Trophoblast cell (in vitro differentiated cells and primary cell): ENCODE measurements at regions not wholly inside any gene's neighbourhood (a gene's known extent, or its start where the extent isn't known, plus 50 kb on each side); places are given as distances from the start of the nearest gene placed in this dataset.
"Not testable (repeated sequence)": the region's sequence is repeated elsewhere in the genome, so short reads cannot be mapped to it uniquely, and the experiment has no call there.

Experiments used
- DNase-seq, 2 donors: peaks; one replicate each; pipeline ENCODE4 v3.0.0-alpha.2; 2016
- H2AFZ ChIP-seq: 2 replicates; pipeline ENCODE4 v1.6.1; 2013; ENCODE audit warnings: low read length, moderate library complexity, mild to moderate bottlenecking; ENCODE audit not compliant: insufficient read depth, poor library complexity
- H2AK5ac ChIP-seq: 2 replicates; pipeline ENCODE4 v1.6.1; 2013; ENCODE audit warnings: mild to moderate bottlenecking, low read length
- H2BK120ac ChIP-seq: 2 replicates; pipeline ENCODE4 v1.6.1; 2013; ENCODE audit warnings: low read length, mild to moderate bottlenecking, moderate library complexity; ENCODE audit not compliant: insufficient read depth, poor library complexity
- H2BK12ac ChIP-seq: 2 replicates; pipeline ENCODE4 v1.6.1; 2013; ENCODE audit warnings: mild to moderate bottlenecking, low read length, moderate library complexity
- H2BK5ac ChIP-seq: 2 replicates; pipeline ENCODE4 v1.6.1; 2013; ENCODE audit warnings: low read length, low read depth, moderate library complexity, mild to moderate bottlenecking; ENCODE audit not compliant: poor library complexity
- H3K14ac ChIP-seq: 2 replicates; pipeline ENCODE4 v1.6.1; 2013; ENCODE audit warnings: mild to moderate bottlenecking, low read length
- H3K18ac ChIP-seq: 2 replicates; pipeline ENCODE4 v1.6.1; 2013; ENCODE audit warnings: mild to moderate bottlenecking, low read length
- H3K23ac ChIP-seq: 2 replicates; pipeline ENCODE4 v1.6.1; 2013; ENCODE audit warnings: low read length
- H3K27ac ChIP-seq: 2 replicates; pipeline ENCODE4 v1.5.1; 2013; ENCODE audit warnings: low read depth, mild to moderate bottlenecking, inconsistent platforms, low read length, moderate library complexity
- H3K27me3 ChIP-seq: 2 replicates; pipeline ENCODE4 v1.6.1; 2013; ENCODE audit warnings: inconsistent platforms, mild to moderate bottlenecking, low read length, moderate library complexity; ENCODE audit not compliant: insufficient read depth
- H3K36me3 ChIP-seq, 2 experiments: 1 replicate in 1 of 2; 2 replicates in 1 of 2; pipeline ENCODE4 v1.6.1; 2013; ENCODE audit warnings: low read length in 2 of 2, mild to moderate bottlenecking in 2 of 2, moderate library complexity in 1 of 2; ENCODE audit not compliant: insufficient read depth in 2 of 2, control insufficient read depth in 1 of 2
- H3K4ac ChIP-seq: 2 replicates; pipeline ENCODE4 v1.6.1; 2013; ENCODE audit warnings: low read depth, mild to moderate bottlenecking, low read length, moderate library complexity
- H3K4me1 ChIP-seq, 2 experiments: 1 replicate in 1 of 2; 2 replicates in 1 of 2; pipeline ENCODE4 v1.6.1; 2013; ENCODE audit warnings: low read length in 2 of 2, mild to moderate bottlenecking in 2 of 2, moderate library complexity in 1 of 2; ENCODE audit not compliant: insufficient read depth in 2 of 2, control insufficient read depth in 1 of 2
- H3K4me2 ChIP-seq: 2 replicates; pipeline ENCODE4 v1.6.1; 2013; ENCODE audit warnings: inconsistent platforms, mild to moderate bottlenecking, low read length, moderate library complexity
- H3K4me3 ChIP-seq: 2 replicates; pipeline ENCODE4 v1.5.1; 2013; ENCODE audit warnings: mild to moderate bottlenecking, low read depth, low read length, inconsistent platforms
- H3K79me1 ChIP-seq: one replicate; pipeline ENCODE4 v1.6.1; 2013; ENCODE audit warnings: low read length
- H3K79me2 ChIP-seq: 2 replicates; pipeline ENCODE4 v1.6.1; 2013; ENCODE audit warnings: low read length, mild to moderate bottlenecking; ENCODE audit not compliant: control insufficient read depth, insufficient read depth, poor library complexity
- H3K9ac ChIP-seq: 2 replicates; pipeline ENCODE4 v1.6.1; 2013; ENCODE audit warnings: mild to moderate bottlenecking, low read length
- H3K9me3 ChIP-seq: 2 replicates; pipeline ENCODE4 v1.6.1; 2013; ENCODE audit warnings: low read depth, mild to moderate bottlenecking, control low read depth, inconsistent platforms, low read length; ENCODE audit not compliant: insufficient read depth
- H4K12ac ChIP-seq: 2 replicates; pipeline ENCODE4 v1.6.1; 2013; ENCODE audit warnings: low read depth, mild to moderate bottlenecking, low read length, moderate library complexity
- H4K8ac ChIP-seq: 2 replicates; pipeline ENCODE4 v1.6.1; 2013; ENCODE audit warnings: low read depth, mild to moderate bottlenecking, low read length, moderate library complexity
- H4K91ac ChIP-seq: one replicate; pipeline ENCODE4 v1.6.1; 2013; ENCODE audit warnings: low read depth, mild to moderate bottlenecking, low read length, moderate library complexity
- WGBS: extraction: QIAGEN DNeasy Blood & Tissue Kit; methylation state at CpG from one replicate; pipeline ENCODE4 v1.1.7; 2013; ENCODE audit warnings: missing lambda C conversion rate; ENCODE audit not compliant: insufficient read length, insufficient coverage; ENCODE audit errors: extremely low coverage; 5-methylcytosine and 5-hydroxymethylcytosine counted together

DNA sequence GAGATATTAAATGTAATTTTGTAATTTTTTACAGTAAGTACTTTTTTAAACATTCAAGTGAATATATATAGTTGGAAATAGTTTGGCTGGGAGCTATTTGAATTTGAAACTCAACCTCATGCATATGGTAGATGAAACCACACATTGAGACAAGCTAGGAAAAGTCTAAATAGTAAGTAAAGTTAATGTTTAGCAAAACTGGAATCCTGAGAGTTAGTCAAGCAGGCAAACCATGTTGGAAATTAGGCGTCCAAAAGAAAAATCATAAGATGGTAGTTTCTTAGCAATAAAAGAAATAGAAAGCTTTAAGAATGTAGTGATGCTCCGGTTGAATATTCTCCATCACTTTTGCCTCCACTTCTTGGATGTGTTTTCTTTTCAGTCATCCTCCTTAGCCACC, 657.1 kb upstream of the CDH10 start:
- Histone ChIP-seq H2BK120ac (no peak overlapping the region), H4K91ac (no peak overlapping the region), H4K12ac (no peak overlapping the region), H3K18ac (no peak overlapping the region), H2AFZ (no peak overlapping the region), H3K23ac (no peak overlapping the region), H3K79me2 (no peaks in the 10 kb centered on the region), H3K9me3 (no peaks in the 10 kb centered on the region), H3K36me3 (no peaks in the 10 kb centered on the region), H4K8ac (no peak overlapping the region), H3K4ac (no peak overlapping the region), H3K4me2 (no peak overlapping the region), H3K4me3 (no peak overlapping the region), H3K14ac (no peak overlapping the region), H3K9ac (no peak overlapping the region), H2BK5ac (no peak overlapping the region), H2AK5ac (no peak overlapping the region), H3K27me3 (no peaks in the 10 kb centered on the region), H3K79me1 (no peaks in the 10 kb centered on the region), H2BK12ac (no peak overlapping the region), H3K27ac (no peak overlapping the region), H3K4me1 (no peaks in the 10 kb centered on the region)
- no peak for DNase-seq
- WGBS: no CpG with 5 or more reads among the region's 2 CpGs

DNA sequence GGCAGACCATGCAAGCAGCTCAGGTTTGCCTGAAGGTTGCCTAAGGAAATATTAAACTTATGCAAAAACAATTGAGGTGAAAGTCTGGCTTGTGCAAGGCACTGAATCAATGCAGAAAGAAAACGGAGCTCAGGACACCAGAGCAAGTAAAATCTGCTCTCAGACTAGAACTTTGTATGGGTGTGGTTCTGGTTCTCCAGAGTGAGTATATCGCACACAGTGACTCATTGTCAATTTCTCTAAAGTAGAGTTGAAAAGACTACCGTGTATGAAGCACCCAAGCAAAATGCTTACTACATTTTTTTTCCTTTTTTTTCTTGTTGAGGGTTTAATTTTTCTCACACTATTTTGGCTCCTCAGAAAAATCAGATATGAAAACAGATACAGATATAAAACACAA, 650.3 kb upstream of the CDH10 start:
- no peaks in the 10 kb centered on the region for H3K79me2 ChIP-seq
- no peak overlapping the region for H2AFZ ChIP-seq
- no CpG with 5 or more reads among the region's 3 CpGs for WGBS
- no peak overlapping the region for H4K8ac ChIP-seq
- H3K9ac ChIP-seq: no peak overlapping the region
- no peak overlapping the region for H2BK12ac ChIP-seq
- H3K4me2 ChIP-seq: no peak overlapping the region
- H3K79me1 ChIP-seq: no peaks in the 10 kb centered on the region
- H3K9me3 ChIP-seq: no peaks in the 10 kb centered on the region
- H3K27ac ChIP-seq: no peak overlapping the region
- H3K4ac ChIP-seq: no peak overlapping the region
- no peak overlapping the region for H2BK120ac ChIP-seq
- no peak overlapping the region for H4K91ac ChIP-seq
- no peak overlapping the region for H3K23ac ChIP-seq
- no peak overlapping the region for H3K18ac ChIP-seq
- no peaks in the 10 kb centered on the region for H3K4me1 ChIP-seq
- no peak for DNase-seq
- H3K14ac ChIP-seq: no peak overlapping the region
- H2BK5ac ChIP-seq: no peak overlapping the region
- no peak overlapping the region for H3K4me3 ChIP-seq
- no peaks in the 10 kb centered on the region for H3K27me3 ChIP-seq
- no peak overlapping the region for H2AK5ac ChIP-seq
- H3K36me3 ChIP-seq: no peaks in the 10 kb centered on the region
- H4K12ac ChIP-seq: no peak overlapping the region

DNA sequence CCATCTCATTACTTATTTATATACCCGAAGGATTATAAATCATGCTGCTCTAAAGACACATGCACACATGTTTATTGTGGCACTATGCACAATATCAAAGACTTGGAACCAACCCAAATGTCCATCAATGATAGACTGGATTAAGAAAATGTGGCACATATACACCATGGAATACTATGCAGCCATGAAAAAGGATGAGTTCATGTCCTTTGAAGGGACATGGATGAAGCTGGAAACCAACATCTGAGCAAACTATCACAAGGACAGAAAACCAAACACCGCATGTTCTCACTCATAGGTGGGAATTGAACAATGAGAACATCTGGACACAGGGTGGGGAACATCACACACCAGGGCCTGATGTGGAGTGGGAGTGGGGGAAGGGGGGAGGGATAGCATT, 645.0 kb upstream of the CDH10 start:
- not testable (repeated sequence) for H3K79me2 ChIP-seq
- no CpG with 5 or more reads among the region's 2 CpGs for WGBS

DNA sequence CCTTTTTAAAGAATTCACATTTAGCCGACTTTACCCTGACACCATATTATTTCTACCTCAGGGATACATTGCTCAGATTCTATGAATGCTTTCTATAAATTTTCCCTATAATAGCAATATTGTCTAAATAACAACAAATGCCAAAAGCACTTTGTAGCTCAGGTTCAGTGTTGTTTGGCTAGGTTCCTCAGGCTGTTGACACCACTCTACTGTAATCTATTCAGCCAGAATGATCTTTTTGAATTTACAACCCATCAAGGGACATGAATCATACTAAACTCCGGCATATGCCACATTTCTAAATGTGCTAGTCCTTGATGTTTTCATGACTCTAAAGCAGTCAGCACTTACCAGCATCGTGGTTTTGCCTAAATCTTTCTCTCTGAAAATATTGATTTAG, 641.5 kb upstream of the CDH10 start:
- WGBS: no CpG with 5 or more reads among the region's 3 CpGs
- no peak overlapping the region for H4K8ac ChIP-seq

More for the DNA sequence above, 645.0 kb upstream of the CDH10 start:
- H2BK5ac ChIP-seq, H2BK12ac ChIP-seq, H3K23ac ChIP-seq, H2BK120ac ChIP-seq, H3K18ac ChIP-seq, H3K36me3 ChIP-seq, H3K9ac ChIP-seq, H2AFZ ChIP-seq, H3K9me3 ChIP-seq, H4K12ac ChIP-seq, H3K27ac ChIP-seq, H3K4ac ChIP-seq, DNase-seq, H4K91ac ChIP-seq, H3K4me2 ChIP-seq, H3K27me3 ChIP-seq, H3K79me1 ChIP-seq, H3K14ac ChIP-seq, H3K4me1 ChIP-seq, H3K4me3 ChIP-seq, H4K8ac ChIP-seq, H2AK5ac ChIP-seq: not testable (repeated sequence)

More for the DNA sequence above, 641.5 kb upstream of the CDH10 start:
- no peaks in the 10 kb centered on the region for H3K79me2 ChIP-seq
- no peaks in the 10 kb centered on the region for H3K27me3 ChIP-seq
- no peak overlapping the region for H2BK120ac ChIP-seq
- DNase-seq: no peak
- H2BK12ac ChIP-seq: no peak overlapping the region
- no peaks in the 10 kb centered on the region for H3K9me3 ChIP-seq
- no peak overlapping the region for H3K23ac ChIP-seq
- H3K4me3 ChIP-seq: no peak overlapping the region
- no peaks in the 10 kb centered on the region for H3K79me1 ChIP-seq
- H3K18ac ChIP-seq: no peak overlapping the region
- no peak overlapping the region for H3K14ac ChIP-seq
- H3K36me3 ChIP-seq: no peaks in the 10 kb centered on the region
- H4K91ac ChIP-seq: no peak overlapping the region
- no peak overlapping the region for H2AK5ac ChIP-seq
- H3K4ac ChIP-seq: no peak overlapping the region
- H3K27ac ChIP-seq: no peak overlapping the region
- H4K12ac ChIP-seq: no peak overlapping the region
- no peak overlapping the region for H2AFZ ChIP-seq
- H2BK5ac ChIP-seq: no peak overlapping the region
- H3K4me1 ChIP-seq: no peaks in the 10 kb centered on the region
- H3K4me2 ChIP-seq: no peak overlapping the region
- H3K9ac ChIP-seq: no peak overlapping the region
